ENCODE measurements at regions not wholly inside any gene's neighbourhood (a gene's known extent, or its start where the extent isn't known, plus 50 kb on each side); places are given as distances from the start of the nearest gene placed in this dataset.

DNA sequence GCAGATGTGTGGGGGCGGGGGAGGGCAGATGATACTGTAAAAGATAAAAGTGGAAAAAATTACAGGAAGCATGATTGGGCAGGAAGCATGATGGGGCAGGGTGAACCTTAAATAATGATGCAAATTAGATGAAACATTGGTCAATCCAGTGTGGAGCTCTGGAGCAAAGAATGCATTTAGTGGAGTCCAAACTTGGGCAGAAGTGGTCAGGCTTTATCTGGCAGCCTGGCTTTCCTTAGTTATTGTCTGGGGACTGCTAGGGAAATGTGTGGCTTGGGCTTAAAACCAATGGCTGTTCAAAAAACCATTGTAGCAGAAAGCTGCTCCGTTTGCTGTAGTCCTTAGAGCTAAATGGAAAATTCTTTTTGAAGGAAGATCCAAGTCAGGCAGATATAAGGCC lies 1077.3 kb upstream of the MIR17HG start:
- TF ChIP-seq CTCF (IDR thresholded peaks at IDR 0.05; ENCODE audit: low read depth, low read length) (no peak), EZH2phosphoT487 (IDR thresholded peaks at IDR 0.05; ENCODE audit: low read depth) (no peak)

Measured in OCI-LY3 (cell line).